GM19467 (cell line): ENCODE measurements at regions not wholly inside any gene's neighbourhood (a gene's known extent, or its start where the extent isn't known, plus 50 kb on each side); places are given as distances from the start of the nearest gene placed in this dataset.
"Not testable (repeated sequence)": the region's sequence is repeated elsewhere in the genome, so short reads cannot be mapped to it uniquely, and the experiment has no call there.

ENCODE experiments used
- ATAC-seq: cut with Tn5 transposase; IDR thresholded peaks from one replicate; pipeline ENCODE4 v1.9.1; 2021; ENCODE audit warnings: mild to moderate bottlenecking, moderate library complexity; ENCODE audit not compliant: unreplicated experiment

- ATAC-seq, result no peak
Observed at GRCh38 chr10:9999627-10000026, 1018.0 kb upstream of the CELF2 start.

- no peak for ATAC-seq
Observed at GRCh38 chr10:10007957-10008356, 1009.7 kb upstream of the CELF2 start.

GRCh38 chr10:10010397-10010796, 1007.3 kb upstream of the CELF2 start:
- no peak for ATAC-seq

GRCh38 chr10:10014846-10015245, 1002.8 kb upstream of the CELF2 start:
- ATAC-seq, result no peak

- ATAC-seq, result no peak
Observed at GRCh38 chr10:10017716-10018115, 1000.0 kb upstream of the CELF2 start.

DNA sequence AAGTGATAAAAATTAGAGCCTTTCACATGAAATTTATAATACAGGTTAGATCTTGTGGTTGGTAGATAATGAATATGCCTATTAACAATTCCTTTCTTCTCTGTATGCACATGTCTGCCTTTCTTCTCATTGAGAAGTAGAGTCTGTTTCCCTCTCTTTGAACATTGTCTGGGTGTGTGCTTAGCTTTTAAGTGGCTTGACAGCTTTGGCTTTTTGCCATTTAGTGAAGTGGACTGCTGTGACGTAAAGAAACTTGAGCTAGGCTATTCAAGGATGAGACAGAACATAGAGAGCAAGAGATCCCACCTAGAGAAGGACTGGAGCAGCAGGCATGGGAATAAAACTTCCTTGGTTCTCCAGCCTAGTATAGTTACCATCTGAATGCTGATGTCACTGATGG, 996.7 kb upstream of the CELF2 start:
- no peak for ATAC-seq

DNA sequence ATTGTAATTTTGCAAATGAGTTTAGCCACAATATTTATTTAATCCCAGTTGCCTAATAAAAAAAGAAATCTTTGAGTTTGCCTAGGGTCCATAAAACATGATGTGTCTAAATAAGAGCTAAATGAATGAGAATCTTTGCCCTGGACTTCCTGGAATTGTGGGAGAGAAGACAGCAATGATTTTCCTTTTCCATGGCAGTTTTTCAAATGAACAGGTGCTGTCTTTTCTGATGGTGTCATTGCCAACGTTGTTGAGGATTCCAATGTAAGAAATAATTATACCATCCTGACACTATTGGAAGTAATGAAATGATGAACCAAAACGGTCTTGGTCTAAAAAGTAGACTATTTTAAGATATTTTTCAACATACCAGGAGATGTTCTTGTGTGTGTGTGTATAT, 984.7 kb upstream of the CELF2 start:
- no peak for ATAC-seq

- no peak for ATAC-seq
Observed at GRCh38 chr10:10038348-10038747, 979.3 kb upstream of the CELF2 start.

DNA sequence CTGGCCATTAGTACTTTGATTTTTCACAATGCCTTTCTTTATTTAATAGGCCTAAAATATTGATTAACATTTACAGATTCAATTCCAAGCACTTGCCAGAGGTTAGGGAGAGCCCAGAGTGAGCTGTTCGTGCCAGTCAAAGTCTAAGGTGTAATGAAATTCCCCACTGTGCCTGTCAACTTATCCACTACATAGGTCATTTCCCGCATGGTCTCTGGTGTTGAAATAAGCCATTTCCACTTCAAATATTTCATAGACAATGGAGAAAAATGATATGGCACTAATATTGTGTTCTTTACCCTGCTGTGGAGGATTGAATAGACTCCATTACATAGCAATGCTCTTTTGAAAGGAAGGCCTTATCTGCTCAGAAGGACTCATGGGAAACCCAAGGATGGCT, 978.1 kb upstream of the CELF2 start:
- no peak for ATAC-seq

DNA sequence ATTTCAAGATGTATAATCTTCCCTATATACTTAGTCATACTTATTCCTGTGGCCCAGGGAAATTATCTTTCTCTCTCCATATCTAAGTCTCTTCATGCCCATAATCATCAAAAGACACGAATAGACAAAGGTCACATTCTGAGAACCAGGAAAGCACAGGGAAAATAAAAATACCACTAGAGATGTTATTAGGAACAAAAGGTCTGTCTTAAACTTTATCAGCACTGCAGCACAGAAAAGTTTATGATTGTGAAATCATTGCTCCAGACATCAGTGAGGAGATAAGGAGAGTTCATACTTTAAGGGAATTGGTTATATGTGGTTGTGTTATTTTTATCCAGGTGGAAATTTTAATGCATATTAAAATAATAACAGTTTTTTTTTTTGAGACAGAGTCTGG, 974.6 kb upstream of the CELF2 start:
- no peak for ATAC-seq

DNA sequence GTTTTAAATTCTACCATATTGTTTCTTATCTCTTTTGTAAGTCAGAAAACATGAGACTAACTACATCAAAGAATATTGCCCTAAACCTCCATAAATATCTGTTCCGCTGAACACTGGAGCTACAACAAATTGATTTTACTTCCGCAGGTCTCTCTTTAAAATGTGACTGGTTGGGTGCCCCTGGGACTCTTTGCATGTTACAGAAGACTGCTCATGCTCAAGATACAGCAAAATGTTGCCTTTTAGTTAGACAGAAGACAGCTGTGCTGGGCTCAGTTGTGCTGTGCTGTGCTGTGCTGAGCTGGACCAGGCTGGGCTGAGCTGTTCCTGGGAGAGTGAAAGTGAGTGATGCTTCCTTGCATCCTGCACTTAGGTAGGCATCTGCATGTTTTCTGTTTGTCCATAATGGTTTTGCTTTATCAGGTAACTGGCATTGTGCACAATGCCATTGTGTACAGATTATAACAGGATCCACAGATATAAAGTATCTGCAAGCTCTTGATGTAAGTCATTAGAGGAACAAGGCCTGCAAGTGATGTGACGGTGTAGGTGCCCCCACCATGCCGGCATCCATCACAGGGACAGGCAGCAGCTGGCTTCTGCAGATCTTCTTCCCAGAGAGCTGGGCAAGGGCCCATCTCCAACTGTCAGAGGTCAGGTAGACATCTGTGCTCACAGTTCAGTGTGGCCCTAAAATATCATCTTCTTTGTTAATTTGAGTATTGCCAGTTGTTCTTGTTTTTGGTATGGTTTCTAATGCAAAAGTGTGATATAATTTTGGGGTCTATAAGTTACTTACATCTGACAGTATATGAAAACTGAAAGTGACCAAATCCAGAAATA, 972.5 kb upstream of the CELF2 start:
- ATAC-seq, result no peak

GRCh38 chr10:10045765-10046028, 972.0 kb upstream of the CELF2 start:
- no peak for ATAC-seq

DNA sequence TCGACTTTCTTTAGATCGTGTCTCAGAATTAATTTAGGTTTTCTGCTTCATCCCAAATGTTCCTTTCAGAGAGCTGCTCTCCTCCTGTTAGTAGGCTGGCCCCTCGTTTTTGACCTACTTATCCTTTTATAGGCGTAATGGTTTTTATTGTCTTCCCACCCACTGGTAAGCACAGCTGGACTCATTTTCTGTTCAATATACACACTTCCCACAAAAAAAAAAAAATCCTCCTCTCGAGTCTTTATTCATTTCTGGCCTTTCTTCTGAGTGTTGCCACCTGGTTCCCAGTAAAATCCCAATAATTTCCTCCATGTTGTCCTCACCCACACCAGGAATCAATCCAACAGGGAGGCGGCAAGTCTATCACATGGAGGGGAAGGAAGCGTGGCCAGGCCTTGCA, 970.2 kb upstream of the CELF2 start:
- ATAC-seq, result no peak

- no peak for ATAC-seq
Observed at GRCh38 chr10:10053051-10053450, 964.6 kb upstream of the CELF2 start.

DNA sequence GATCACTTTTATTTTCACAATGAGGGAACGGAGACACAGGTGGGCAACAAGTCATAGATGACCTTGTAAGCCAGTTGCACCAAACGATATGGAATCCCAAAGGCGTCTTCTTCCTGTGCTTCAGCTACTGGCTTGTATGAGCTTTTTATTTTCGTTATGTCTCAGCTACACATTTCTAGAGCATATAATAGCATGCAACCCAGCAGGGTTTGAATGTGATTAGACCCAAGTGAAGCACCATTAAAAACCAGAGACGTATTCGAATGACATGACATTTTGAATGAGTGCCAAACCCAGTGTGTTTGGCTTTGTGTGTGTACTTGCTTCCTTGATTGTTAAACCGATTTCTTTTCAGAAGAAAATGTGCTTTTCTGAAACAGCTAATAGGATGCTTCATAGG, 963.2 kb upstream of the CELF2 start:
- no peak for ATAC-seq

DNA sequence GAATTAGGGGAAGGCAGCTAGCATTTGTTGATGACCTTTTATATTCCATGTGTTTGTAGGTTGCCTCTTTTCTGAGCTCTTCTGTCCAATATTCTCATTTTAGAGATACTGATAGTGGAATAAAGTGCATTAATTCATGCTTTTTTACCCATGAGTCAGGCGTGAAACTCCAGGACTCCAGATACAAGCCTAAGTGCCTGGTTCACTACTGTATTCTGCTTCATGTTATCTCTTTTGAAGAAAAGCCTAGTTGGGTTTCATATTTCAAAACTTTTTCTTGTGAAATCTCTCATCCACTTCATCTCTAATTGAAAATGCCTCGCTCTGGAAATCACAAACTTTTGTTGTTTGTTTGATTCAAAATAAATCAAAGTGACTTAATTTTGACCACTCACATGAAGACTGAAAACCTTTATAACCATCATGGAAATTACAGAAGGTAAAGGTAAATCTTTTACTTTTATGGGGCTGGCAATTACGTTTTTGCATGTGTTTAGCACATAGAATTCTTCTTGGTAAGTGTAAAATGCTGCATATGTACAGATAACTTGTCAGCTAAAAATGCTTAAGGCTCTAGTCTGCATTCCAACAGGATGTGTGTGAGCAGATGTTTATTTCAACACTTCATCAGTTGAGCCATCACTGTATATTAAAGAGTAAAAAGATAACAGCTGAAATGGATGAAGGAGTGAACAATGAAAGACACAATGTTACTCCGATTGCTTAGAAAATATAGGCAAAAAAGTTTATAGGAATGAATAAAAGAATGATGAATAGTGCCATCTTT, 961.8 kb upstream of the CELF2 start:
- ATAC-seq, result no peak

GRCh38 chr10:10056961-10057360, 960.7 kb upstream of the CELF2 start:
- ATAC-seq, result no peak

DNA sequence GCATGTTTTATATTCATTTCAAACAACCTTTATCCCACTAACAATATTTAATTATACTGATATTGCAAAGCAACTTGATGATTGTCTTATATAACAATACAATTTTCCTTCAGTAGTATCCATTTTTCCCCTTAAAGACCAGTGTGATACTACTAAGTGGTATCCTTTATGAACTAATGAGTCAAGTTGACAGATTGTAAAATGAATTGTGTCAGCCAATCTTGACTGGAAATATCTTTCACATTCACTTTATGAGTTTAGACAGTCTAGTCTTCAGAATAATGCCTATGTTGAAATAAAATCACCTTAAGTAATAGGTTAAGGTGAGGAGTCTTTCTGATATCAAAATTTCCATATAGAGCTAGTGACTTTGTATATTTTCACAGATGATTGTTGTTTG, 950.0 kb upstream of the CELF2 start:
- ATAC-seq, result no peak

- not testable (repeated sequence) for ATAC-seq
Observed at GRCh38 chr10:10074847-10075246, 942.8 kb upstream of the CELF2 start.

DNA sequence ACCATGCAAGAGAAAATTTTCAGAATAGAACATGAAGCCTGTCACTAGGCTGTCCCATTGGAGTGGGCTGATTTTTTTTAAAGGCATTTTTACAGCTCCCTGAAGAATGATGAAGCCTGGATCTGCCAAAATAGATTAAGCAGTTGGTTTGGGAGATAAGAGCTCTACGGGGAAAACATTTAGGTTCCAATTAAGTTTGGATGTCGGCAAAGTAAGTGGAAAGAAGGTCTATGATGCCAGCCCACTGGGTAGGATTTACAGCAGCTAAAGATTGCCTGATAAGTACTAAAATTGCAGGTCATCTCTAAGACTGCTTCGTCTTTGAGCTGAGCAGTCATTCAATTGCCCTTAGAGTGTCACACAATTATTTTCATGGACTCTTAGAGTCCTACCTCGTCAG, 939.2 kb upstream of the CELF2 start:
- no peak for ATAC-seq

GRCh38 chr10:10092581-10092980, 925.1 kb upstream of the CELF2 start:
- no peak for ATAC-seq

- ATAC-seq, result no peak
Observed at GRCh38 chr10:10093021-10093420, 924.7 kb upstream of the CELF2 start.

- ATAC-seq, result no peak
Observed at GRCh38 chr10:10094691-10095090, 923.0 kb upstream of the CELF2 start.
